GM18867 (cell line): ENCODE measurements at regions not wholly inside any gene's neighbourhood (a gene's known extent, or its start where the extent isn't known, plus 50 kb on each side); places are given as distances from the start of the nearest gene placed in this dataset.
A peak's percentile ranks its signal among the peaks of the same experiment; 100 is the strongest.

Experiments used
- ATAC-seq: cut with Tn5 transposase; IDR thresholded peaks from one replicate; pipeline ENCODE4 v1.9.1; 2021; ENCODE audit warnings: mild to moderate bottlenecking, moderate library complexity; ENCODE audit not compliant: unreplicated experiment

- no peak for ATAC-seq
Observed at GRCh38 chr2:8575038-8575833, 106.6 kb upstream of the ID2 start.

GRCh38 chr2:8575834-8576423, 105.9 kb upstream of the ID2 start:
- no peak for ATAC-seq

GRCh38 chr2:8576525-8577167, 105.2 kb upstream of the ID2 start:
- ATAC-seq: no peak

- ATAC-seq: no peak
Observed at GRCh38 chr2:8577573-8577972, 104.3 kb upstream of the ID2 start.

- no peak for ATAC-seq
Observed at GRCh38 chr2:8578335-8579244, 103.3 kb upstream of the ID2 start.

- no peak for ATAC-seq
Observed at GRCh38 chr2:8579485-8580085, 102.3 kb upstream of the ID2 start.

GRCh38 chr2:8580316-8581233, 101.3 kb upstream of the ID2 start:
- ATAC-seq: no peak

GRCh38 chr2:8581234-8581561, 100.7 kb upstream of the ID2 start:
- no peak for ATAC-seq

- no peak for ATAC-seq
Observed at GRCh38 chr2:8581601-8582041, 100.2 kb upstream of the ID2 start.

GRCh38 chr2:8582191-8582590, 99.7 kb upstream of the ID2 start:
- no peak for ATAC-seq

GRCh38 chr2:8582651-8583399, 99.0 kb upstream of the ID2 start:
- no peak for ATAC-seq

- peak; percentile 80 for ATAC-seq
Observed at GRCh38 chr2:8583400-8584173, 98.3 kb upstream of the ID2 start.

GRCh38 chr2:8584174-8585066, 97.4 kb upstream of the ID2 start:
- ATAC-seq: no peak

GRCh38 chr2:8586457-8587051, 95.3 kb upstream of the ID2 start:
- no peak for ATAC-seq

- no peak for ATAC-seq
Observed at GRCh38 chr2:8587251-8587791, 94.5 kb upstream of the ID2 start.
